GM19351 (cell line): ENCODE measurements at regions not wholly inside any gene's neighbourhood (a gene's known extent, or its start where the extent isn't known, plus 50 kb on each side); places are given as distances from the start of the nearest gene placed in this dataset.

ENCODE experiments used
- ATAC-seq: cut with Tn5 transposase; IDR thresholded peaks from one replicate; pipeline ENCODE4 v1.9.1; 2021; ENCODE audit warnings: mild to moderate bottlenecking, moderate library complexity; ENCODE audit not compliant: unreplicated experiment

- no peak for ATAC-seq
Measured at GRCh38 chr9:13721481-13722235, 442.2 kb upstream of the MPDZ start.

DNA sequence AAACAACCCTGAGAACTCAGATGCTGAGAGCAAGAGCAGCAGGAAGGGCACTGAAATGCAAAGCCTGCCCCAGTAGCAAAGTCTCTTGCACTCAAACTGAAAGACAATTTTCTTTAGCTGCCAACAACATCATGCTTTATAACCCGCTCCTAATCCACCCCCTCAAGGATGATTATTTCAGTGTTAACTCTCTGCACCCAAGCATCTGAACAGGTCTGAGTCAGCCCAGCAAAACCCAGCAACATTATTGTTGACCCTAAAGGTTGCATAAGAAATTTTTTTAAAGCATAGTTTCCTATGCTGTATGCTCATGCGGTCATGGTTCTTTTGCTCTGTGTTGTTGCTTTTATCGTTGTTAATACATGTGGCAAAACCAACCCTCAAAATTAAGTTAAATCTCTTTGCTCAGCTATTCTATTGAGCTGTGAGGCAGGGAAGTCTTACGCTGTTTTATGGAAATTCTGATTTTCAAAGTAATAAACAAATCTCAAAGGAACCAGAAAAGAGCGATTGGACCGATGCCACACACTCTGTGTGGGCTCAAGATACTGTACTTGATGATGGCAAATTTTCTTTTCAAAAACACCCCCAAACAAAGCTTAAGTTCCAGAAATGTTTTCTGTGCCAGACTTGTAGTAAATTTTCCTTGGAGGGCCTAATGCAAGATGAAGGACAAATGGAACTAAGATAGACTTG, 440.6 kb upstream of the MPDZ start:
- ATAC-seq = no peak

GRCh38 chr9:13719446-13719845, 440.0 kb upstream of the MPDZ start:
- no peak for ATAC-seq

- ATAC-seq = no peak
Measured at GRCh38 chr9:13718539-13718938, 439.0 kb upstream of the MPDZ start.

DNA sequence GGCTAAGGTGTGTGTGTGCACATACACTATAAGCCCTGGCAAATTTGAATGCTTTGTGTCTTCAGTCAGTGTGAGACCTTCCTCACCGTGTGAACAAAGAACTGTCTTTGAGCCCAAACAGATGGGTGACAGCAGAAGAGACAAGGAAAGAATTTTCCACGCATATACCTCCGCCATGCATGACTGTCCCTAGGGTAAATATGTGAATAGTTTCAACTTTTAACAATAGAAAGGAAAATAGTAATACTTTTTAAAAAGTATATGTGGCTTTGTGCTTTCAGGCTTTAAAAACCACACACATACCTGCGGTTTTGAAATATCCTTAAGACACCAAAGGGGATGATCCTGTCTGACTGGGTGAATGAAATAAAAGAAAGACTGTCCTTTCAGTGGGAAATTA, 438.6 kb upstream of the MPDZ start:
- no peak for ATAC-seq

DNA sequence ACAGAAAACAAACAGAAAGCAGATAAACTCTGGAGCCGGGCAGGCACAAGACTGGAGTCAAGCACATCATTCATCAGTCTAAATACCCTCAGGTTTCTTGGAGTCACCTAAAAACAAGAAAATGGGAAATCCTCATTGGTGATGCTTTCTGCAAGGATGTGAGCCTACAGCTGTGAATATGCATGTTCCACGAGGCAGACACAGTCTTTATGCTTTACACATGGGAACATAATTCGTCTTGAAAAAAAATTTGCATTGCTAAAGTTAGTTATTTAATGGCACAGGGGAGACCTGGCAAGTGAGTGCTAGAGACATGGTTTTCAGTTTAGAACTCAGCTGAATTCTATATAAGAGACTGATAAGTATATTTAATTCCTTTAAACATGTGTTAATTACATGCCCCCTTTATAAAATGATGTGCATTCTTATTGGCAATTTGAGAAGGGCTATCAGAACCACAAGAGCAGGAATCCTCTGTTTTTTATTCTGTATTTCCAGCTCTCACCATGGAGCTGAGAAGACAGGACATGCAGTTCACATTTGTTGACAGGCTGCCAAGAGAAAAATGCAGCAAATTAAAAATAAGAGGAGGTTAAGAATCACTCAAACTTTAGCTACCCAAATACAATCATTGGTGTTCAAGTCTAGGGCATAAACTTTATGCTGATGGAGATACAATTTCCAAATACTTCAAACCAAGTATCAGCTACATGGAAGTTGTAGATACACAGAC, 438.0 kb upstream of the MPDZ start:
- no peak for ATAC-seq

GRCh38 chr9:13716601-13717321, 437.3 kb upstream of the MPDZ start:
- ATAC-seq = no peak

DNA sequence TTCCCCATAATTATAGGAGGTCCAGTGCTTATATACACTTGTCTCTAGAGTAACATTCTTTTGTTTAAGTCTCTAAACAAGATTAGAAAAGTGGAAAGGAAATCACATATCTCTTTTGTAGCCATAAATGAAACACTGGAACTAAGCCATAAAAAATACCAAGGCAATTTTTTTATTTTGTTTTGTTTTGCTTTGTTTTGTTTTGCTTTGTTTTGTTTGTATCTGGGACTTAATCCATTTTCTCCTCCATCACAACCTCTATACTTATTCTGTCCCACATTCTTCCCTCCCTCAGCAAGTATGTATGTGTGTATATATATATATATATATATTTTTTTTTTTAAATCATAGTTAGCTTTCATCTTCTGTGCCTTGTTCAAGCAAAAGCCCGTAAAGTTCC, 436.6 kb upstream of the MPDZ start:
- no peak for ATAC-seq

GRCh38 chr9:13715430-13715829, 435.9 kb upstream of the MPDZ start:
- no peak for ATAC-seq

DNA sequence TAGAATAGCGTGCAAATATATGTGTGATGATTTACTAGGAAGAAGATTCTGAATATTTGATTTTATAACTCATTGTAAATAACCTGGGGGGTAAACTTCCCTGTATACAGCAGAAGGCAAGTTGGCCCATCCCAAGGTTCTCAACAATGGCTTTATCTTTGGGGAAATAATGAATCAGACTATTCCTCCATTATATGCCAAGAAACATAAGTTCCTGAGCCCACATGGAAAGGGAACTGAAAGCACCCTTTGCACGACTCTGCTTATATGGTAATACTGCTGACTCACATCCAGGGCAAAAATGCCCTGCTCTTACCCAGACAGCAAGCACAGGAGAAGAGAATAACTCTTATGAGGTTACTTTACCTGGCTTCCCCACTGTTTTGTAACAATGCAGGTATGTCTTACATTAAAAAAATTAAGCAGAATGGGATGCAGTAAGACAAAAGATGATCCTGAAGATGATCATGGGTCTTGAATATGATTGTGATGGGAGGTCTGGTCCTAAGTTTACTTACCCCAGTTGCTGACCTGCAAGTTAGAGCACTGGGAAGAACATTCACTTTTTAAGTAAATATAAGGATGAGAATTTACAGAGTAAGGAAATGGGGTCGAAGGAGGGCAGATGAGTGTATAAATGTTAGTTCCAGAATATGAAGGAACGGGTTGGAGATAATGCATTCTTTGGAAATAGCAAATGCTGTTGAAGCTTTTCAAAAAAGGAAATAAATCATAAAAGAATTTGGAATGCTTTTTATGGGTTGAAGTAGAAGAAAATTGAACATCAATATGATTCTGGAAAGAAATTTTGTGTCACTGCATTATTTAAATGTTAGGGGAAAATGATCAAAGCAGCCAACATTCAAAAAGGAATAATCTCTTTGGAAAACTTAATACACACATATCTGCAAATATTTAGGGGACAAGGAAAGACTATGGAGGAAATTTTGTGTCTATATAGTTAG, 428.4 kb upstream of the MPDZ start:
- ATAC-seq = no peak

GRCh38 chr9:13705918-13706317, 426.4 kb upstream of the MPDZ start:
- ATAC-seq = no peak

- ATAC-seq = no peak
Measured at GRCh38 chr9:13705373-13705772, 425.9 kb upstream of the MPDZ start.

GRCh38 chr9:13690595-13690994, 411.1 kb upstream of the MPDZ start:
- no peak for ATAC-seq

DNA sequence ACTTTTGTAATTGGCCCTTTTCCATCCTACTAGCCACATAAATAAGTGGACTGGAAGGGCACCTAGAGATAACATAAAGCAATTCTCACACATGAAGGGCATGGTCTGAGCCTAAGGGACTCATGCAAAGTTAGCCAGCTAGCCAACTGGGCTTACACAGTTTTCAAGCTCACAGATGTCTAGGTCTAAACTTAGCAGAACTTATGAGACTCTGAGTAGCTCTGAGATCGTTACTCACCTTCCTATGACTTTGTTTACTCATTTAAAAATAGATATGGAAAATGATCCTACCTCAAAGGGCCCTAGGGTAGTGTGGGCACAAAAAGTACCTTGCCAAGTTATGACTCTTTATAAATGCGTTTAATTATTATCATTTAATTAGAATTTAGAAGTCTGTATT, 410.4 kb upstream of the MPDZ start:
- ATAC-seq = no peak

- no peak for ATAC-seq
Measured at GRCh38 chr9:13688990-13689600, 409.6 kb upstream of the MPDZ start.

- ATAC-seq = no peak
Measured at GRCh38 chr9:13688223-13688989, 408.9 kb upstream of the MPDZ start.

- ATAC-seq = no peak
Measured at GRCh38 chr9:13684656-13685055, 405.2 kb upstream of the MPDZ start.

DNA sequence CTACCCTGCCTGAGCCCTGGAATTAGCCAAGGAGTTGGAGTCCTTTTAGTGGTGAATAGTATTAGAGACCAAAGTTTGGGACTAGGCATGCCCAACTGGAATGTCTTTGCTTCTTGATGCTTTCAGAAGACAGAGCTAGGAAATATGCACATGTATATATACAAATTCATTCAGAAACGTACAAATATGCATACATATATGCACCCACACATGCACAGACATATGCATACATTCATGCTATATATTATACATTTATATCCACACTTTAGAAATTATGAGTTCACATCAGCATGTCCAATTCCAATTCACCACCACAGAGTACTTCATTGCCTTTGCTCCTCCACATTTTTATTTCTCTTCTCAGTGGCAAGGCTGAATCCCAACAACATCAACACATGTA, 398.3 kb upstream of the MPDZ start:
- no peak for ATAC-seq

DNA sequence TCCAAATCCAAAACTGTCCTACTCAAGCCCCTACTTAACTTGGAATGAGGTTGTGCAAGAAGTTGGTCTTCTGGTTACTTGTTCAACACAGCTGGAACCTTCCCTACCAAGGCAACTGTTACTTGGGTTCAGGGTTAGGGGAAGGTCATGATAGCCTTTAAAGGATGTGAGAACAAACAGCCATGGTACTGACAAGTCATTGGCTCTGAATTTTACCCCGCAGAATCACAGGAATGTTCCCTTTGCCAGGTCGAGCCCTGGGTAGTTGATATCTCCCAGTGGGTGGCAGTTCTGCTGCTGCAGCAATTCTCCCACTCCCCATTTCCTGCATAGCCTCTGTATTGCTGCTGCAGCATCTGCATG, 396.1 kb upstream of the MPDZ start:
- ATAC-seq = no peak
